GM12878 (cell line): ENCODE measurements at regions not wholly inside any gene's neighbourhood (a gene's known extent, or its start where the extent isn't known, plus 50 kb on each side); places are given as distances from the start of the nearest gene placed in this dataset.

Experiments used
- EED ChIP-seq: sonication (generic); IDR thresholded peaks from 2 replicates; pipeline ENCODE4 v1.6.1; 2016; ENCODE audit warnings: antibody characterized with exemption, low read depth
- MYB ChIP-seq: fragments of 150-350 bp; IDR thresholded peaks from 2 replicates; pipeline ENCODE4 v1.6.1; 2014; ENCODE audit warnings: mild to moderate bottlenecking, low read depth, low read length, borderline replicate concordance
- MYC ChIP-seq: IDR thresholded peaks from 2 replicates; pipeline ENCODE4 v1.6.1; 2011; ENCODE audit warnings: mild to moderate bottlenecking, low read length, moderate library complexity, inconsistent platforms; ENCODE audit not compliant: insufficient read depth, insufficient replicate concordance, insufficient read length, severe bottlenecking
- NFYA ChIP-seq: IDR thresholded peaks from 2 replicates; pipeline ENCODE4 v1.6.1; 2011; ENCODE audit warnings: low read depth, mild to moderate bottlenecking, low read length, improper control_type of control experiment, borderline replicate concordance
- NR2F1 ChIP-seq: fragments of 450-650 bp; conservative IDR thresholded peaks from 2 replicates; pipeline ENCODE4 v1.6.1; 2017; ENCODE audit warnings: mild to moderate bottlenecking
- RAD21 ChIP-seq: IDR thresholded peaks from 2 replicates; pipeline ENCODE4 v1.6.1; 2011; ENCODE audit warnings: mild to moderate bottlenecking, low read depth, low read length, moderate library complexity; ENCODE audit not compliant: insufficient read depth
- REST ChIP-seq: IDR thresholded peaks from 2 replicates; pipeline ENCODE4 v1.6.1; 2012; ENCODE audit warnings: mild to moderate bottlenecking, low read depth, low read length
- SPI1 ChIP-seq: IDR thresholded peaks from 2 replicates; pipeline ENCODE4 v1.6.1; 2011; ENCODE audit warnings: low read depth, mild to moderate bottlenecking, low read length, moderate library complexity, borderline replicate concordance; ENCODE audit not compliant: insufficient read depth
- SRF ChIP-seq, 2 experiments: IDR thresholded peaks; 2 replicates each; pipeline ENCODE4 v1.6.1; 2011; ENCODE audit warnings: low read depth in 2 of 2, low read length in 2 of 2, mild to moderate bottlenecking in 1 of 2, moderate library complexity in 1 of 2
- SUPT20H ChIP-seq: IDR thresholded peaks from 2 replicates; pipeline ENCODE4 v1.6.1; 2011; ENCODE audit warnings: low read depth, mild to moderate bottlenecking, low read length, moderate library complexity, borderline replicate concordance; ENCODE audit not compliant: control insufficient read depth
- TF ChIP-seq, protein P1 (sequence below): IDR thresholded peaks from 2 replicates; pipeline ENCODE4 v1.6.1; 2012; ENCODE audit warnings: low read depth, low read length, improper control_type of control experiment
- TF ChIP-seq, protein P2 (sequence below): fragments of 450-650 bp; IDR thresholded peaks from 2 replicates; pipeline ENCODE4 v1.6.1; 2016; ENCODE audit warnings: mild to moderate bottlenecking

GRCh38 chr15:77724715-77725114, 92.0 kb upstream of the LINGO1 start (continued):
- TF ChIP-seq, protein P1, sequence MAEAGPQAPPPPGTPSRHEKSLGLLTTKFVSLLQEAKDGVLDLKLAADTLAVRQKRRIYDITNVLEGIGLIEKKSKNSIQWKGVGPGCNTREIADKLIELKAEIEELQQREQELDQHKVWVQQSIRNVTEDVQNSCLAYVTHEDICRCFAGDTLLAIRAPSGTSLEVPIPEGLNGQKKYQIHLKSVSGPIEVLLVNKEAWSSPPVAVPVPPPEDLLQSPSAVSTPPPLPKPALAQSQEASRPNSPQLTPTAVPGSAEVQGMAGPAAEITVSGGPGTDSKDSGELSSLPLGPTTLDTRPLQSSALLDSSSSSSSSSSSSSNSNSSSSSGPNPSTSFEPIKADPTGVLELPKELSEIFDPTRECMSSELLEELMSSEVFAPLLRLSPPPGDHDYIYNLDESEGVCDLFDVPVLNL = no peak
- TF ChIP-seq MYC (no peak), NR2F1 (no peak), EED (no peak), SPI1 (no peak), NFYA (no peak), REST (no peak), SRF (IDR thresholded peaks at IDR 0.05; ENCODE audit: low read depth in 2 of 2, low read length in 2 of 2) (no peak), RAD21 (no peak), MYB (no peak), SUPT20H (no peak)
- TF ChIP-seq, protein P2, sequence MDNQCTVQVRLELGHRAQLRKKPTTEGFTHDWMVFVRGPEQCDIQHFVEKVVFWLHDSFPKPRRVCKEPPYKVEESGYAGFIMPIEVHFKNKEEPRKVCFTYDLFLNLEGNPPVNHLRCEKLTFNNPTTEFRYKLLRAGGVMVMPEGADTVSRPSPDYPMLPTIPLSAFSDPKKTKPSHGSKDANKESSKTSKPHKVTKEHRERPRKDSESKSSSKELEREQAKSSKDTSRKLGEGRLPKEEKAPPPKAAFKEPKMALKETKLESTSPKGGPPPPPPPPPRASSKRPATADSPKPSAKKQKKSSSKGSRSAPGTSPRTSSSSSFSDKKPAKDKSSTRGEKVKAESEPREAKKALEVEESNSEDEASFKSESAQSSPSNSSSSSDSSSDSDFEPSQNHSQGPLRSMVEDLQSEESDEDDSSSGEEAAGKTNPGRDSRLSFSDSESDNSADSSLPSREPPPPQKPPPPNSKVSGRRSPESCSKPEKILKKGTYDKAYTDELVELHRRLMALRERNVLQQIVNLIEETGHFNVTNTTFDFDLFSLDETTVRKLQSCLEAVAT = no peak
